ENCODE measurements at regions not wholly inside any gene's neighbourhood (a gene's known extent, or its start where the extent isn't known, plus 50 kb on each side); places are given as distances from the start of the nearest gene placed in this dataset.

DNA sequence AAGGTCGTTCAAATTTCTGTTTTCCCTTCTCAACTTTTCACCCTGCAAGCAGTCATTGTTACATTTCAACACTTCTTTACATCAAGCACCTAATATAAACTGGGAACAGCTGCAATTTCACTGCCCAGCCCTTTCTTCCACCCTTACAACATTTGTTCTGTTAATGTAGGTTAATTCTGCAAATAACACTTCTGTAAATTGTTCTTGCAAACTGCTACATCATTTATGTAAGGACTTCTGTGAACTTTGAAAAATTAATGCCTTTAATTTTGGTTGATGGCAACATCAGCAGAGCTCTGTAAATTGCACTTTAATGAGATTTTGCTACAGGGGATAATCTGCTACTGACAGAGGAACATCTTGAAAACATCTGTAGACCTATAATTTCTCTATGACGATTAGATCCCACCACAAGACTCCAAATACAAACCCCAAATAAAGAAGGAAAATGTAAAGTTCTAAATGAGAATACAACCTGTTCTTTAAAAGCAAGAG is 93.5 kb downstream of the ZIC4 start:
- TF ChIP-seq CTCF (IDR thresholded peaks at IDR 0.05 in 2 of 3, conservative IDR thresholded peaks at IDR 0.05 in 1 of 3; ENCODE audit: borderline replicate concordance in 1 of 3, insufficient read depth in 1 of 3, low read depth in 2 of 3, low read length in 2 of 3): no peak
- no peak for TF ChIP-seq EZH2 (IDR thresholded peaks at IDR 0.05)
- TF ChIP-seq, protein P1, sequence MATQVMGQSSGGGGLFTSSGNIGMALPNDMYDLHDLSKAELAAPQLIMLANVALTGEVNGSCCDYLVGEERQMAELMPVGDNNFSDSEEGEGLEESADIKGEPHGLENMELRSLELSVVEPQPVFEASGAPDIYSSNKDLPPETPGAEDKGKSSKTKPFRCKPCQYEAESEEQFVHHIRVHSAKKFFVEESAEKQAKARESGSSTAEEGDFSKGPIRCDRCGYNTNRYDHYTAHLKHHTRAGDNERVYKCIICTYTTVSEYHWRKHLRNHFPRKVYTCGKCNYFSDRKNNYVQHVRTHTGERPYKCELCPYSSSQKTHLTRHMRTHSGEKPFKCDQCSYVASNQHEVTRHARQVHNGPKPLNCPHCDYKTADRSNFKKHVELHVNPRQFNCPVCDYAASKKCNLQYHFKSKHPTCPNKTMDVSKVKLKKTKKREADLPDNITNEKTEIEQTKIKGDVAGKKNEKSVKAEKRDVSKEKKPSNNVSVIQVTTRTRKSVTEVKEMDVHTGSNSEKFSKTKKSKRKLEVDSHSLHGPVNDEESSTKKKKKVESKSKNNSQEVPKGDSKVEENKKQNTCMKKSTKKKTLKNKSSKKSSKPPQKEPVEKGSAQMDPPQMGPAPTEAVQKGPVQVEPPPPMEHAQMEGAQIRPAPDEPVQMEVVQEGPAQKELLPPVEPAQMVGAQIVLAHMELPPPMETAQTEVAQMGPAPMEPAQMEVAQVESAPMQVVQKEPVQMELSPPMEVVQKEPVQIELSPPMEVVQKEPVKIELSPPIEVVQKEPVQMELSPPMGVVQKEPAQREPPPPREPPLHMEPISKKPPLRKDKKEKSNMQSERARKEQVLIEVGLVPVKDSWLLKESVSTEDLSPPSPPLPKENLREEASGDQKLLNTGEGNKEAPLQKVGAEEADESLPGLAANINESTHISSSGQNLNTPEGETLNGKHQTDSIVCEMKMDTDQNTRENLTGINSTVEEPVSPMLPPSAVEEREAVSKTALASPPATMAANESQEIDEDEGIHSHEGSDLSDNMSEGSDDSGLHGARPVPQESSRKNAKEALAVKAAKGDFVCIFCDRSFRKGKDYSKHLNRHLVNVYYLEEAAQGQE (IDR thresholded peaks at IDR 0.05; ENCODE audit: low read depth): no peak
- TF ChIP-seq POLR2A (IDR thresholded peaks at IDR 0.05; ENCODE audit: borderline replicate concordance, extremely low read depth, insufficient read depth, insufficient read length): no peak
- no peak for TF ChIP-seq YY1 (IDR thresholded peaks at IDR 0.05; ENCODE audit: extremely low read depth, insufficient replicate concordance, low read depth, low read length)
- no peak for TF ChIP-seq ZFX (IDR thresholded peaks at IDR 0.05)
- no peak for TF ChIP-seq SIN3A (IDR thresholded peaks at IDR 0.05; ENCODE audit: low read depth)
- TF ChIP-seq JUND (IDR thresholded peaks at IDR 0.05): no peak
